Esophagus squamous epithelium (tissue), 4 donors: ENCODE measurements at regions not wholly inside any gene's neighbourhood (a gene's known extent, or its start where the extent isn't known, plus 50 kb on each side); places are given as distances from the start of the nearest gene placed in this dataset.

Source experiments
- POLR2A ChIP-seq, 4 donors: fragments of 450-650 bp; IDR thresholded peaks; one replicate each; pipeline ENCODE4 v1.6.1; 2017; ENCODE audit warnings: antibody characterized with exemption in 4 of 4, mild to moderate bottlenecking in 4 of 4, moderate library complexity in 3 of 4
- TF ChIP-seq, protein P1 (sequence below), 6 experiments: fragments of 450-650 bp in 4 of 6; fragments of 200-600 bp in 2 of 6; sonication (generic) in 2 of 6; IDR thresholded peaks; one replicate each; pipeline ENCODE4 v1.5.1; 2016 to 2019; ENCODE audit warnings: antibody characterized with exemption in 6 of 6, mild to moderate bottlenecking in 4 of 6, moderate library complexity in 4 of 6

DNA sequence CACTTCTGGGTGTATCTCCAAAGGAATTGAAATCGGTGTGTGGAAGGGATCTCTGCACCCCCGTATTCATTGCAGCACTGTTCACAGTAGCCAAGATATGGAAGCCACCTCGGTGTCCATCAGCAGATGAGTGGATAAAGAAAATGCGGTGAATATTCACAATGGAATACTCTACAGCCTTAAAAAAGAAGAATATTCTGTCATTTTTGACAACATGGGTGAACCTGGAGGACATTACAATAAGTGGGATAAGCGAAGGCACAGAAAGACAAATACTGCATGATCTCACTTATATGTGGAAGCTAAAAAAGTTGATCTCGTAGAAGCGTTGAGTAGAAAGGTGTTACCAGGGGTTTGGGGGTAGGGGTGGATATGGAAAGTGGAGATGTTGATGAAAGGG is 111.9 kb downstream of the BEGAIN start:
- TF ChIP-seq, protein P1, sequence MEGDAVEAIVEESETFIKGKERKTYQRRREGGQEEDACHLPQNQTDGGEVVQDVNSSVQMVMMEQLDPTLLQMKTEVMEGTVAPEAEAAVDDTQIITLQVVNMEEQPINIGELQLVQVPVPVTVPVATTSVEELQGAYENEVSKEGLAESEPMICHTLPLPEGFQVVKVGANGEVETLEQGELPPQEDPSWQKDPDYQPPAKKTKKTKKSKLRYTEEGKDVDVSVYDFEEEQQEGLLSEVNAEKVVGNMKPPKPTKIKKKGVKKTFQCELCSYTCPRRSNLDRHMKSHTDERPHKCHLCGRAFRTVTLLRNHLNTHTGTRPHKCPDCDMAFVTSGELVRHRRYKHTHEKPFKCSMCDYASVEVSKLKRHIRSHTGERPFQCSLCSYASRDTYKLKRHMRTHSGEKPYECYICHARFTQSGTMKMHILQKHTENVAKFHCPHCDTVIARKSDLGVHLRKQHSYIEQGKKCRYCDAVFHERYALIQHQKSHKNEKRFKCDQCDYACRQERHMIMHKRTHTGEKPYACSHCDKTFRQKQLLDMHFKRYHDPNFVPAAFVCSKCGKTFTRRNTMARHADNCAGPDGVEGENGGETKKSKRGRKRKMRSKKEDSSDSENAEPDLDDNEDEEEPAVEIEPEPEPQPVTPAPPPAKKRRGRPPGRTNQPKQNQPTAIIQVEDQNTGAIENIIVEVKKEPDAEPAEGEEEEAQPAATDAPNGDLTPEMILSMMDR (IDR thresholded peaks at IDR 0.05) = no peak
- TF ChIP-seq POLR2A (IDR thresholded peaks at IDR 0.05) = no peak
